ENCODE measurements at regions not wholly inside any gene's neighbourhood (a gene's known extent, or its start where the extent isn't known, plus 50 kb on each side); places are given as distances from the start of the nearest gene placed in this dataset.
"Not testable (repeated sequence)": the region's sequence is repeated elsewhere in the genome, so short reads cannot be mapped to it uniquely, and the experiment has no call there.

GRCh38 chr9:95784318-95784717, 91.2 kb upstream of the ERCC6L2 start:
- no peak for DNase-seq

DNA sequence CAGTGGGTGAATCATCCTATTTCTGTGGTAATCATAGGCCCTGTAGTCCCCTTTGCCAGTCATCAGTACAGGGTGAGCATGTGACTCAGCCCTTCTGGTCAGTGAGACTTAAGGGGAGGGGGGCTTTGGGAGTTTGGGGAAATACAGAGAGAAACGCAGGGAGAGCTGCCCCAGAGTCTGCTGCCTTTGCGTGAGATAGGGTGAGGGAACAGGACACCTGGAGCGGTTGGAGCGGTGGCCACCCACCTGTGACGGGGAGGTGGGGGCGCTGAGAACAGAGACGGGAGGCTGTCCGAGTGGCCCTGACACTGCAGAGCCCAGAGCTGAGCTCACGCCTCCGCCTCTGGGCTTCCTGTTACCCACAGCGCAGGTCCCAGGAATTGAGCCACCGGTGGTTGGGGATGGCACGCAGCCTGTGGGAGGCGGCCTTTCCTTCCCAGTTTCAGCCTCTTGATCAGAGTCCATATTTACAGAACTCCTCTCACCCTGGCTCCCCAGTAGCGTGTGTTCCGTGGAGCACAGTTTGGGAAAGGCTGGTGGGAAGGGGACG, 92.0 kb upstream of the ERCC6L2 start:
- DNase-seq = no peak

- DNase-seq = no peak
Observed at GRCh38 chr9:95780751-95781150, 94.7 kb upstream of the ERCC6L2 start.

DNA sequence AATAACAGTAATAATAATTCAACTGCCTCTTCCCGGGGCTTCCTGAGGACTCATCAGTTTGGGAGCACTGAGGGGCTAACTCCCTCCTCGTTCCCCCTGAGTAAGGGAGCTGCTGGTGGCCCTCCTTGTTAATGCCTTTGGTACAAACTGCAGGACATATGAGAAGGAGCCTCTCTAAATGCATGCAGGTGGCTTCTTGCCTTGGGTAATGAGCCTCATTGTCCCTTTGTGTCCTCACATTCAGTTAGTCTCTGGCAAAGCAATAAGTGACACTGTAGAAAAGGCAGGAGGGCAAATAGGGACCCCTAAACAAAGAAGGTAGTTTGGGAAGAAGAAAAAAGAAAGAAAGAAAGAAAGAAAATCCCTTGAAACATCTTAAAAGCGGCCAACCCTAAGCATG, 95.4 kb upstream of the ERCC6L2 start:
- DNase-seq = no peak

- not testable (repeated sequence) for DNase-seq
Observed at GRCh38 chr9:95779597-95779996, 95.9 kb upstream of the ERCC6L2 start.

DNA sequence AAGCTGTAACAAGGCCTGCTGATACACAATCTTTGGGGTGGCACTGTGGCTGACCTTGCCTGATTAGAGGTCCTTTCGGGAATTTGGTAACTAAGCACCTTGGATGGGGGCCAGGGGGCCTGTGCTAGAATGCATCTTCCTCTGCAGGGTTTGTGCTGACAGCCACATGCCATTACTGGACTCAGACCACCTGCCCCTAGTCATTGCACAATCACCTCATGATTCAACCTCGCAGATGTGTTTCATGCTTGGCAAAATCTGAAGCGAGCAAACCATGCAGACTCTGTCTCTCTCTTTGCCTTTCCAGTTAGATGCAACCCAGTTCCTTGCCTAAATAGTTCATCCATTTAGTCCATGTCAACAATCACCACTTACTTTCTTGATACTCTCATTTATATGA, 96.5 kb upstream of the ERCC6L2 start:
- no peak for DNase-seq

DNA sequence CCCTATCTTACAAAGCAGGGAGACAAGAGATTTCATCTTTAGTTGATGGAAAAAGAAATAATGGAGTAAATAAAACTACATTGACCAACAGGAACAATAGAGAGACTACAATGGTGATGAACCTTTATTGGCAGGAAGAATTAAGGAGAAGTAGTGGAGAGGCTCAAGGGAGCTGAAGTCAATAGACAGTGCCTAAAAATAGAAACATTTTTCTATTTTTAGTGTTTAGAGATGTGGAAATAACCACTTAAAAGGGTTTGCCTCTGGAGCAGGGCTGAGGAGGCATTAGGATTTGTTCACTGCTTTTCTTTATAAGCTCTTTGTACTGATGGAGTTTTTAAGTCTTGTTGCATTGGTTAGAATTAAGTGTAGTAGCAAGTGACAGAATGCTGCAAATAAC, 98.4 kb upstream of the ERCC6L2 start:
- no peak for DNase-seq

DNA sequence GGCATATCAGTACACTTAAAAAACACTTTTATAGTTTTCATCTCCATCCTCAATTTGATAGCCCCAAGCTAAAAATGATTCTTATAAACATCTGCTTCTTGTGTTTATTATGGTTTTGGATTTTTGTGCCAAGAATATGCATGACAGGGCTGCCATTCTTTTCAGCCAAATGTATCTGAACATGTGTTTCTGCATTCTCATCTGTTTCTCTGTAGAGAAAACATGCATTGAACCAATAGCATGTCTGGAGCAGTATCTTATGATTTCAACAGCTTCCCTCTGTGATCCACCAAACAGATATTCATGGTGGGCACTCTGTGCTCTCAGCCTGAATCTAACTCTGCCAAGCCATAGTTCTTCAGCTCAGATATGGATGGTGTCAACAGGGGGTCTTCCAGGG, 99.3 kb upstream of the ERCC6L2 start:
- DNase-seq = no peak

DNA sequence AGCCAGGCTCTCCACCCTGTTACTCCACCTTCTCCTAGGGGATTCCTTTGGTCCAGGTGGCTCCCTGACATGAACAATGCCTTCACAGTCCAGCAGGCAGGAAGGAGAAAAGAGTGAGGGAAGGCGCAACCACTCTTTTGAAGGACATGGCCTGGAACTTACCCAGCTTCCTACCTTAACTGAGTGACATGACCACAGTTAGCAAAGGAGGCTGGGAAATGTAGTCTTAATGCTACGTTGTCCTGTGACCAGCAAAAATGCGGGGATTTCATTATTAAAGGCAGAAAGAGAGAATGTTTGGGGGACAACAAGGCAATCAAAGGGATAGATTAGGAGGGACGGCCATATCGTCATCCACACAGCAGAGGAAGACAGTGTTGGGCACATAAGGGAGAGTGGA, 100.3 kb upstream of the ERCC6L2 start:
- DNase-seq = no peak

- DNase-seq = no peak
Observed at GRCh38 chr9:95773053-95773418, 102.5 kb upstream of the ERCC6L2 start.

GRCh38 chr9:95772320-95773052, 103.0 kb upstream of the ERCC6L2 start:
- DNase-seq = no peak

DNA sequence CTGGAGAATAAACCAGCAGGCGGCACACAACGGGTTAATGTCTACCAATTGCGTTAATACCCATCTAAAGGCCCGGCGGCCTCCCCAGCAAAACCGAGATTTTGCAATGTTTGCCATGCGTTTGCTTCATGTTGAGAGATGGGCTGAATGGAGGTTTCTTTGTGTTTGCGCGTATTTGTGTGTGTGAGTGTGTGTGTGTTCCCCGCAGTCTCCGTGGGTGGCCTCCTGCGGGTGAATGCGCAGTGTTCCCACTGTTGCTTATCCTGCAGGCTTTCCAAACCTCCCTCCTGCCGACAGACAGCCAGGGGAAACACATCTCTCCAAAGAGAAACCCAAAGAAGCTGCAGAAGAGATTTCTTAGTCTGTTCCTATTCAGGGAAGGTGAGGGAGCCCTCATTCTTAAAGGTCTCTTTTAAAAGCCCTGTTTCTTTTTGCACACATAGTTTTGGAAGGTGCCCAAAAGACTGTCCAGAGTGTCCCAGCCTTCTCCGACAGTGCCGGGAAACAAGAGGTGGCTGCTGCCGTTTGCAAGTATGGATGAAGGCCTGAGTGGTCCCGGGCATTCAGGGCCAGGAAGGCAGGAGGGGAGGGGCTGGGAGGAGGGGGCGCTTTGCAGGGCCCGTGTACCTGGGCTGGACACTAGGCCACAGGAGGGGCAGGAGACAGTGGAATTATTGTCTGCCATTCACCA, 103.8 kb upstream of the ERCC6L2 start:
- no peak for DNase-seq

GRCh38 chr9:95770653-95771131, 104.8 kb upstream of the ERCC6L2 start:
- no peak for DNase-seq

DNA sequence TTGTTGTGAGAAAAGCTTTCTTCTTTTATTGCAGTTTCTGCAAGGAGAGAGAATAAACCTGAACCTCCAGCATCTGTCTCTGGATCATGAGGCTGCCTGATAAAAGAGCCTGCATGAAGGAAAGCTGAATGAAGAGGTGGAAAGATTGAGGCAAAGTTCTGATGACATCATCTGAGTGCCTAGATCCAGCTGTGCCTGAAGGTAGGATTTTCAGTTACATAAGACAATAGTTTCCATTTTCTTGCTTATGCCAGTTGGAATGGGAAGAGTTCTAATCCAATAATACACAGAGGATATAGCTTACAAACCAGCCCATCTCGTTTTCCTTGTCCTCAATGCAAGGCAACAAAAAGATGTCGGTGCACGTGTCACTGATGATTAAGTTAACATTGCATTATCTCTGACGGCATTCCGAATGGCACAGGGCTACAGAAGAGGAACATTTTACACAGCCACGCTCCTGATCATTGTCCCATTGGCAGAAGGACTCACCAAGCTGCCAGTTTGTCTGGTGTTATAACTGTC, 105.5 kb upstream of the ERCC6L2 start:
- no peak for DNase-seq

DNA sequence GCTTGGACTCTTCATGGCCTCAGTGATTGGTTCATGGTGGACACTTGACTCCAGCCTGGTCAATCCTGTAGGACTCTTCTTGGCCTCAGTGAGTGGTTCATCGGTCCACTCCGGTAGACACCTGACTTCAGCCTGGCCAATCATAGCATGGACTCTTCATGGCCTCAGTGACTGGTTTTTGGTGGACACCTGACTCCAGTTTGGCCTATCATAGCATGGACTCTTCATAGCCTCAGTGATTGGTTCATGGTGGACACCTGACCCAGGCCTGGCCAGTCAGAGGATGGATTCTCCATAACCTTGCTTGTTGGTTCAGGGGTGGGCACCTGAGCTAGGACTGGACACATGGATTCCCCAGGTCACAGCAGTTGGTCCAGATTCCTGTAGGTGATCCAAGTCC, 106.0 kb upstream of the ERCC6L2 start:
- no peak for DNase-seq

DNA sequence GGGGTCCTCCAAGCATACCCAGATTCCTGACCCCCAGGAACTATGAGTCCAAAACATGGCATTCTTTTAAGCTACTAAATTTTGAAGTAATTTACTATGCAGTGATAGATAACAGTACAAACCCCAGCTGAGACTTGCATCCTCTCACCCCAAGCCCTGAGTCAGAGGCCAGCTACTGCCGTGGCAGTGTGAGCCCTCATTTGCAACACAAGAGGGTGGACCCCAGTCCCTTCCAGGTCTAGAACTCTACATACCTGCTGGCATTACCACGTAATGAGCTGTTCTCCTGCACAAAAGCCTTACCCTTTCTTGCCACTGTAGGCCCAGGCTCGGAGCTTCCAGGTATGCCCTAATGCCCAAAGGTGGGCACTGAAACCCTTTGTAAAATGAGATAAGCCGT, 108.6 kb upstream of the ERCC6L2 start:
- no peak for DNase-seq

GRCh38 chr9:95764533-95765319, 110.8 kb upstream of the ERCC6L2 start:
- DNase-seq = no peak

DNA sequence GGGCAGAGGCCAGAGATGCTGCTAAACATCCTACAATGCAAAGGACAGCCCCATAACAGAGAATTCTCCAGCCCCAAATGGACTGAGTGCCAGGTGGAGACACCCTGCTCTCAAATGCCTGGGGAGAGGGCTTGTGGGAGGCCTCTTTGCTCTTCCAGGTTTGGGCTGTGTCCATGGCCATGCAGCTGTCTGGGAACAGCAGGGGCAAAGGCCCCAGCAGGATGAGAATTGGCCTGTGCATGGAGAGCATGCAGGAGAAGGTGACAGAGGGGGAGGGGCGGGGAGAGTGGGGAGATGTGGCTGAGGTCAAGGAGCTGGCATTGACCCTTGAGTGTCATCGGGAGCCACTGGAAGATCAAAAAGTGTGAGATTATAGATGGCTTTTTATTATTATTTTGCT, 111.5 kb upstream of the ERCC6L2 start:
- no peak for DNase-seq

DNA sequence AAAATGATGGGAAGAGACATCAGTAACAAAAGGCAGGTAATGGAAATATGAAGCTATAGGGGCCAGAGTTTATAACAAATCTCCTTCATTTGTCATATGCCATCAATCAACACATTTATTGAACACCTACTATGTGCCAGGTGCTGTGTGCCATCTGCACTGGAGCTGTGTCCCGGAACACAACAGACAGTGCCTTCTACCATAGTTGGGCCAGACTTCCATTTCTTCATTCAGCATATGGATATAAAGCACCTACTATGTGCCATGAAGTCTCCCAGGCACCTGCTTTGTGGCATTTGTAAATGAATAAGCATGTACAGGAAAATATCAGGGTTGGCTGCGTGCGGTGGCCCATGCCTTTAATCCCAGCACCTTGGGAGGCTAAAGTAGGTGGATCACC, 112.5 kb upstream of the ERCC6L2 start:
- DNase-seq = no peak

- DNase-seq = no peak
Observed at GRCh38 chr9:95762322-95762721, 113.2 kb upstream of the ERCC6L2 start.

GRCh38 chr9:95760791-95761190, 114.7 kb upstream of the ERCC6L2 start:
- no peak for DNase-seq

DNA sequence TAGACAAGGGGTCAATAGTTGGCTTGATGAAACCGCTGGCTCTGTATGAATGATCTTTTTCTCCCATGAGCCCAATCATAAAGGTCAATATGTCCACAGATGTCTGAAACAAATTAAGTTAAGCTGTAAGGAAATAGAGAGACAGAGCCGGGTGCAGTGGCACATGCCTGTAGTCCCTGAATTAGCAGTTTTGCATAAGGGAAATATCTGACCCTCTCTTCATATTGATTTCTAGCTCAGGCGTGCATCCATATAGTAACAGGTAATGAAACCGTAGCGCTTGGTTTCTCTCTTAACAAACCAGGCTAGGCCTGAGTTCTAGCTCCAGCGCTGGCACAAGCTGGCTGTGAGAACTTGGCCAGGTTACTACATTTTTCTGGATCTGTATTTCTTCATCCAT, 118.1 kb upstream of the ERCC6L2 start:
- DNase-seq = no peak

GRCh38 chr9:95756986-95757385, 118.5 kb upstream of the ERCC6L2 start:
- DNase-seq = no peak

Data from CD4-positive, alpha-beta T cell treated with Interferon gamma for 1 hour (primary cell).